Hematopoietic multipotent progenitor cell treated with erythropoietin and hydrocortisone succinate and interleukin-3 and kit ligand, for 17 days (in vitro differentiated cells): ENCODE measurements at regions not wholly inside any gene's neighbourhood (a gene's known extent, or its start where the extent isn't known, plus 50 kb on each side); places are given as distances from the start of the nearest gene placed in this dataset.

Source experiments
- DNase-seq: peaks from one replicate; pipeline ENCODE4 v3.0.0-alpha.2; 2015; ENCODE audit warnings: low spot score

DNA sequence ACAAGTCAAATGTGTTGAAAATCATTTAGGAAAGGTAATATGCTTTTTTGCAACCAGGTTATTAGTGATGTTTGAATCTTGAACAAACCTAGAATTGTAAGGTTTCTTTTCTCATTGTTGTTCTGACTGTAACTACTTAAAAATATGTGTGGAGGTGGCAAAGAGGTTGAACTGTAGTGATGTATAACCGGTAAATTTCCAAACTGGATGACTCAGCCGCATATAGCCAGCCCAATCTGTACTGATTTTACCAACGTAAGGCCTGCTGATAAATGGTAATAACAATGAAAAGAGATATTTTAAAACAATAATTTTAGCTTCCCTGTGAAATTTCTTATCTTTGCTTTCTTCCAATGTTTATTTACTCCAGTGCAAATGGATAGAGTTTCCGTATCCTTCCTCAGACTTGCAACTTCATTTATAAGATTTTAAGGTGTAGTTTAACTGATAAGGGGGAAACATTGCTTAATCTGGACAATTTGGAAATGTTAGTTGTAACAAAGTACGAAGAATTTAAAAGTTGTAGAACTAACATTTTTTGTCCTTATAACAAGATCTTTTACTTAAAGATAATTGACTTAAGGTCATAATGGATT is 1170.4 kb upstream of the ZEB2 start:
- DNase-seq, result no peak

DNA sequence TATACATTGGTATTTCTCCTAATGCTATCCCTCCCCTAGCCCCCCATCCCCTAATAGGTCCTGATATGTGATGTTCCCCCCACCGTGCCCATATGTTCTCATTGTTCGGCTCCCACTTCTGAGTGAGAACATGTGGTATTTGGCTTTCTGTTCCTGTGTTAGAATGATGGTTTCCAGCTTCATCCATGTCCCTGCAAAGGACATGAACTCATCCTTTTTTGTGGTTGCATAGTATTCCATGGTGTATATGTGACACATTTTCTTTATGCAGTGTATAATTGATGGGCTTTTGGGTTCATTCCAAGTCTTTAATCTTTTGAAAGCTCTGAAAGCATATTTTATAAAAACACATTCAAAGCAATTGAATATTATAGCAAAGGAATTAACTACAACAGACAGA is 1169.4 kb upstream of the ZEB2 start:
- DNase-seq, result no peak

DNA sequence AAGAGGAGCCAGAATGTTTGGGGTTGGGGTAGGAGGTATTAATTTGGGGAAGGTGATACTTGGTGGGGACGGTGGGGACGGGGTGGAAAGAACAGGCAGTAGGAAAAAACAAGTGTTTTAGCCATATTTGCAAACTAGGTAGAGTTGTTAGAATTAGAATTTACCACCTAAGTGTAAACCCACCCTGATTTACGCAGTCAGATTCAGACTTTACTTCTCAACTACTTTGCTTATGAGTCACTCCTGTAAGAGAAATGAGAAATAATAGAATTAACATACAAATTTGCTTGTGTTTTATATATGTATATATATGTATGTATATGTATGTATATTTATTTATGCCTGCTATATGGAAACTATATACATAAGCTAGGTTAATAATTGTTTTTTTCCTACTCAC is 1168.2 kb upstream of the ZEB2 start:
- no peak for DNase-seq

DNA sequence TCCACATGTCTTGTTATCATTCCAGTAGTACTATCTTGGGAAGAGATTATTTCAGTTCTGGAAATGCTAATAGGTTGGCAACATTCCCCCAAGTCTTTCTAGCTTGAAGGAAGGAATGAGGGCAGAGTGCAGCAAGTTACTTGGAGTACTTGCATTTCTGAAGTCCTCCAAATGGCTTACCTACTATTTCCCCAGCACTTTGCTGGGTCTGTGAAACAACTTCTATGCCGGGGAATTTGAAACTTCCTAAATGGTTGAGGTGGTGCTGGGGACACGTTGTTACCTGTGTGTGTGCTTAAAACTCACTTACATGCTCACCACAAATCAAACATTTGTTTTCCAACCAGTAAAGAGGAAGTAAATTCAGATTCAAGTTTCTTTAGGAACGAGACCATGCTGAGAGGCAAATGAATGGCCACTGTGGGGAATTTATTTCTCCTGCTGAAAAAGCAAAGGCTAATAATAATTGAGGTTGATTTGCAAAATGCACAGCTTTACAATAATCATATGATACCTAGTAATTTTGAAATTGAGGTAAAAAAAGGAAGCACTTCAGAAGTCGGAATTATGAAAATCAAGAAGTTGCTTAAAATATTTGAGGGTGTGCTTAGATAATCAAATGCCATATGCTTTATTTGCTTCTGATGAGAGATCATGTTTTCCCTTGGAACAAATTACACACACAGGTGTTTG is 1167.7 kb upstream of the ZEB2 start:
- DNase-seq, result no peak

DNA sequence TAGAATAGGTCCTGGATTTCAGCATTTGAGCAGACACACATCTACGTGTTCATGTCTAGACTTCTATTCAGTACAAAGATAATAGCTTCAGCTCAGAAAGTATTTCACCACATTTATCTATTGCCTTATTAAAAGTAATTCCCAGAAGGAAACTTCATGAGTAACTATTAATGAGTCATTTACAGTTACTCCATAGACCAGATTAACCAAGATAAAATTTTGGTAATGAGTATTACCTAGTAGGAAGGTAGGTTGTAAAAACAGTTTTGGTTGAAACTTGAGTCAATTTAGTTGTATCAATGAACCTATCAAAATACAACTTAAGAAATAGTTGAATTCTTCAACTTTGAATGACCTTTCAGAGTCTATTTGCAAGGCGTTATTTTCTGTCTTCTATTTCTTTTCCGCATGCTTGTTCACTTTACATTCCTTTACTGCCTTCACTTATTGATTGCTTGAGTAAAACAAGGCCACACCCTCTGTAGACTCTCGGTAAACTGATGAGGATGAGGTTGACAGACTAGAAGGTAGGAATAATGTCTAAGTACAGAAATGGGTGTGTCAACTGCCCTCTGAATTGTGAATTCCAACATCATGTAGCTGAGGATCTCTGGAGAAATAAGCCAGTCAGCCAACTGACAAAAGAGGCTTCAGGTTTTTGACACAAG is 1165.6 kb upstream of the ZEB2 start:
- DNase-seq, result no peak

DNA sequence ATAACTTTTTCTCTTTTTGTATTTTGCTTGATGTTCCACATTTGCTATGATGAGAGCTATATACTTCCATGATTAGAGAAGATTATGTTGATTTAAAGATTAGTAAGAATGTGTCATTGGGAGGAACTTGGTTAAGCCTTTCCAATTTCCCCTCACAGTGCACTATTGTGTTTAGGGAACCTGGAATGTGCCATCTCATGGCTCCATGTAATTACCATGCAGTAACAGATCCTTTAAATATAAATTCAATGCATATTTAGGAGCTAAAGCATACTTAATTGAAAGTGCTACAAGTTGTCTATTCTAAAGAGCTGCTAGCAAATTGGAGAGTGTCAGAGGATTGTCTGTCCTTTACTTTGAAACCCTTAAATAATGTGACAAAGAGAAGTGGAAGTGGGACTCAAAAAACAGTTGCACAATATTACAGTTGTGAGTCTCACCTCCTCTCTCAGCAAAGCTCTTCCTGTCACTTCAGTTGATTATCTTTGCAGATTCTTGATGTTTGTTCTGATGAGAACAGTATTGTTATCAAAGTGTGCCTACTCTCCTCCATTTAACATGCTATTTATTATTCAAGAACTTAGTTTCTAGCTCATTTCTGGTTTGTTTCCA is 1162.7 kb upstream of the ZEB2 start:
- DNase-seq, result no peak

DNA sequence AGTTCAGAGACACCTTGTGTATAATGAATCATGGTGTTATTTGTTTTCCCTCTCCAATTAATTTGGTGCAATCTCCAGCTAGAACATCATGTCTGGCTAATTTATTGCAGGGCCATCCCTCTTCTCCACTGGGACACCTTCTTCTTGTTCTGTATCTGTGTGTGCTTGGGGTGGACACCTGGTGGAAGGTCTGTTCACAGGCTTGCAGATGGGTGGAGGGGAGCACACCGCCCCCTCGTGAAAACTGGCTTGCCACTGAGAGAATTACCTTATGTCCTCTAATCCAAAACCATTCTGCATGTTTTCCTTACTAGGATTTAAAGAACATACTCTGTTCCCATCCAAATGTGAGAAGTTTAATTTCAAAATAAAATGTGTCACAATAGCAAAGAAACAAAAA is 1160.4 kb upstream of the ZEB2 start:
- no peak for DNase-seq

DNA sequence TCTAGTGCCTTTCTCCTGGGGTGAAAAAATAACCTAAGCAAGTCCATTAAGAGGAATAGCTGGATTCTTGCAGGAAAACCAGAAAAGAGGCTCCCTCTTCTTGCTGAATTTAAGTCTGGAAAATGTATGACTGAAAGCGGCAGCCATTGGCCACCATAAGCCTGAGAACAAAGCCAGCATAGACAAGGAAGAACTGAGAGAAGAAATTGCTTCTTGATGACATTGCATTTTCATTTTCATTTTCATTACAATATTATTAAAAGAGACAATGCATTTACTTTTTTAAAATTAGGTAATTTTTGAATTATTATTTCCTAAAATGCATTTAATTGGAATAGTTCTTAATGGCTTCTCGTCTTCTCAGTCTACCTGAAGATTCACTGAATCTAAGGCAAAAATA is 1157.5 kb upstream of the ZEB2 start:
- no peak for DNase-seq

DNA sequence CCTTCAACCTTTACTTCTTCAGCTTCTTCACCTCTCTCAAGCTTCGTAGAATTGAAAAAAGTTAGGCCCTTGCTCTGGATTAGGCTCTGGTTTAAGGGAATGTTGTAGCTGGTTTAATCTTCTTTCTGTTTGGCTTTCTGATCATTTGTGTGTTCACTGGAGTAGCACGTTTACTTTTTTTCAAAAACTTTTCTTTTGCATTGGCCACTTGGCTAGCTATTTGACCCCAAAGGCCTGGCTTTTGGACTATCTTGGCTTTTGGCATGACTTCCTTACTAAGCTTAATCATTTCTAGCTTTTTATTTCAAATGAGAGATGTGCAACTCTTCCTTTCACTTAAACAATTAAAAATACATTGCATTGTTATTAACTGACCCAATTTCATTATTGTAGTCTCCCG is 1154.8 kb upstream of the ZEB2 start:
- no peak for DNase-seq

DNA sequence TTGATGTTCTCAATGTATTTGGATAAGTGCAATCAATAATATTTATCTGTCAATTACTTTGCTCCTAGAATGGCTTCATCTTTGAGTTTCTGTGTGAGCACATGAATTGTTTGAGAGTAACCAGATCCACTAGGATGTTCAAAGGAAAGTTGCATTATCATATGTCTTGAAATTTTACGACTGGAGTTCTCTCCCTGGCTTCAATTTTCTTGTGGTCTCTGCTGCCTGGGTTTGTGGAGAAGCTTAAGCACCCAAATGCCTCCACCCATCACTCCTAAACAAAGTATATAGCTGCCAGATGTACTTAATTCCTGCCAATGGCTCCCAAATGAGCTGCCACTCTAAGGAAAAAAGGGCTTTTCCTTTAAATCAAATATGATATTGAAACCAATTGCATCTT is 1149.4 kb upstream of the ZEB2 start:
- no peak for DNase-seq

DNA sequence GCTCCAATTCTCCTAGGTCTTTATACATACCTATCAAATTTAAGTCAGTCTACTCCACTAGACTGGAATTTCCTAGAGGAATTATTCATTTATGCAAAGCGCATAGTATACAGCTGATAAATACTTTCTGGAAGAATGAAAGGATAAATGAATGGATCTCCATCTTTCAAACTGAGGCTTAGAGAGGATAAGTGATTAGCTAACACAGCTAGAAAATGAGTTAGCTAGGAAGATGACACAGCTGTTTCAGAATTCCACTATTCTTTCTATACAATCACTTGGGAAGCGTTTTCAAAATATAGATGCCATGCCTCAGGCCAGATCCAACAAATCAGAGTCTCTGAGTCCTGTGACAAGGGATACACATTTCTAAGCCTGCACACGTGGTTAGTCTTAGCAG is 1146.6 kb upstream of the ZEB2 start:
- no peak for DNase-seq

DNA sequence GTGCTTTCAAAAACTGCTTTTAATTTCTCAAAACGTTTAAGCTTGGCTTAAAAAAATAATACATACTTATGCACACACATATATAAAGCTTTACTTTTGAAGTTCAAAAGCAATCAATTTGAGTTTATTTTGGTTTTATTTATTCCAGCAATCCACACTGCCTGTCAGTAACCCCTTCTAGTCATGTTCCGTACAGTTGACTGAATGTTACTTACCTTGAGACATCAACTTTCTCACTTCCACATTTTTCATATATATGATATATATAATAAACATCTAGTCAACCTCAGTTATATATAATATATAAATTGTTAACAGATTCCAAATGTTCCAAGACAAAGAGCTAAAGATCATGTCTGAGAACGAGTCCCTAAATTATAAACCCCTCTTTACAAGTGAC is 1137.3 kb upstream of the ZEB2 start:
- DNase-seq, result no peak

DNA sequence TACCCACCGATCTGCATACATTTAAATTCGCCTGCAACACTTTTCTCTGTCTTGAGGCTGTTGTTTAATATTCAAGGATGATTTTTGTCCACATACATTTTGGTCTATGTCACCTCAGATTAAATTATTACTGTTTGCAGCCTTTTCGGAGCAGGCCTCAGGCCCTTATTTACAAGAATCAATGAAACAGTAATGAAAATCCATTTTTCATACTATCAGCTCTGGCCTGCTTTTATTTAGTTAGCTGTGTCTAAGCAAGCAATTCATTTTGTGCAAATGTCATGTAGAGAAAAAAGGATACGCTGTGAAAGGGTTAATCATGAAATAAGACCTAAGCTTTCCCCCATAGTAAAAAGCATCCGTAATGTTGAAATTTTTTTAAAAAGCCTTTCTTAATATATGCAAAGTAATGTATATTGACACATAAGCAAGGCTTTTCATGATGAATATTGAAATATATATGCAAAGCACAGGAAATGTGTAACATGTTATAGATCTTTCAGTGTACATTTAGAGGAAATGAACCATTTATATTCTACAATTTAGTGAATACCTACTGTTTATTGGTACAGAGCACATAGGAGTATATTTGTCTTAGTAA is 1135.3 kb upstream of the ZEB2 start:
- DNase-seq, result no peak

DNA sequence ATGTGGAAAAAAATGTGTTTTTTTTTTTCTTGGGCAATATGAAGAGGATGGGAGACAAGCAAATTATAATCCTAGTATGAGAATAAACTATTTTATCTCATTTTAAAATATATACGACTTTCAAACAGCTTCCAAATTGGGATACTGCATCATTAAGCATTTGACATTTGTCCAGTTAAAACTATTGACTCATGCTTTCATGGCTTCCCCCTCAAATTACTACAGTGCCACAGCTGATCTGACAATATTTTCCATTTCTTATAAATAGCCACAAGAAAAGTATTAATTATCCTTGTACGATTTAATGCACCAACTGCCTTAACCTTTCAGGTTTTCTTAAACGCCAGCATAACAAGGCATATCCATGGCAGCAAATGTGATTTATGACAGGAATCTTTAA is 1134.8 kb upstream of the ZEB2 start:
- DNase-seq, result no peak

DNA sequence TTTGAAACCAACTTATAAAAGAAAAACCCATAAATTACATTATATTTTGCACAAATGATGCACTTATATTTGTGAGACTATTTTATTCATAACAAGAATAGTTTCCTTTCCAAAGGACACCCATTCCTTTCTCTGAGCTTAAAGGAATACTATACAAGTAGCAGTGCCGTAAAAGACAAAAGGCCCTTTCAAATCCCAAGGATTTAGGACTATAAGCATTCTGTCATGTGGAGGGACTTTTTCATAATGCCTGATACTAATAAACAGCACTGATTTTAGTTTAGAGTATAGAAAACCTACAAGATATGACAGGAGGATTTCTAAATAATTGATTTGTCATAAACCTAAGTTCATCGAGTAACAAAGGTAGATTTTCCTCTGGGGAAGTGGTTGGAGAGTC is 1134.2 kb upstream of the ZEB2 start:
- DNase-seq, result no peak

DNA sequence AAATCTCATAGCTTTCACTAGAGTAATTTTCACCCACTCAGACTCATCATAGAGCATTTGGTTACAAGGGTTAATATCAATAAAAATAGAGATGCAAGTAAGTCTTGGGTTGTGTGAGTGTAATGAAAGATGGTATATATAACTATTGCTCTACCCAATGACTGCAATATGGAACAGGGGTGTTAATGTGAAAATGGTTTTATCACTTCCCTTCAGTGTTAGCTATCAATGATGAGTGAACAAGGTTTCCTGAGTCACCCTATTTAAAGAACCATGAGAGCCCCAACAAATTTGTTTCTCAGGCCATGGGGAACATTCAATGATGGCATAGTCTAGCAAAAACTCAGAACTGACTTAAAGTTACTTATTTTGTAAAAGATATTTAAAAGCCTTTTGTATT is 1133.6 kb upstream of the ZEB2 start:
- DNase-seq, result no peak

DNA sequence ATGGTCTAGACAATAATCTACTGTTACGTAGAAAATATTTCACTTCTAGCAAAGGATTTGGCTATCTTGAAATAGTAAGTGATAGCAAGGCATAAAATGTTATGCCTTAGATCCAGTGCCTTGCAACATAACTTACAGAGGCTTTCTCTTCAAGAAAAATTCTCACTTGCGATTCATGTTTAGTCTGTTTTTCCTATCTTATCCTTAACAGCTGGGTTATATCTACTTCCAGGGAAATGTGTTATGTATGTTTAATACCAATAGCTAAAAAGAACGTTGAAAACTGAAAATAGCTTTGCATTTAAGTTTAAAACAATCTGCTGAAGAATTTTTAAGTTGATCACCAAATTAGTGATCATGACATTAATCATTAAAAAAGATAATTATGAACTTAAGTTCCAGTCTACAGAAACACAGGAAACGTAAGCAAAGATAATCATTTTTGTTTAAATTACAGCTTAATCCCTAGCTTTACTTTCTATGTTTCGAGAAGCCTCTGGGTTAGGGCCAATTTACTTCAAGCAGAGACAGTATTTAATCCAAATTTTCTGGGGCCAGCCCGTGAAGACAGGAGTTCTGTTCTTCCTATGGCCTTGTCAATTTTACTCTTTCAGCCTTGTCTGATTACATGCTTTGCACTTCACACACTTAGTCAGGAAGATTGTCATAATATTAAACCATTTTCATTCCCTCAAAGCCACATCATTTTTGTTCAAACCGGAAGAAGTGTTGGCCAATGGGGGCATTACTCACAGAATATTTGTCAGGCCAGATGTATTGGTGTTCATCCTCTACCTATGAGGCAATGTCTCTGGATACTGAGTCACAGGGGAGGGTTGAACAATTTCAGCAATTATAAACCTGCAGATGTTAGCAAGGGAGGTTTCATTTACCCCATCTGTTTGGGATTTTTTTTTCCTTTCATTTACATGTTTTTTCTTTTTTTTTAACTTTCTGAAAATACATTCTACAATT is 1132.9 kb upstream of the ZEB2 start:
- no peak for DNase-seq

DNA sequence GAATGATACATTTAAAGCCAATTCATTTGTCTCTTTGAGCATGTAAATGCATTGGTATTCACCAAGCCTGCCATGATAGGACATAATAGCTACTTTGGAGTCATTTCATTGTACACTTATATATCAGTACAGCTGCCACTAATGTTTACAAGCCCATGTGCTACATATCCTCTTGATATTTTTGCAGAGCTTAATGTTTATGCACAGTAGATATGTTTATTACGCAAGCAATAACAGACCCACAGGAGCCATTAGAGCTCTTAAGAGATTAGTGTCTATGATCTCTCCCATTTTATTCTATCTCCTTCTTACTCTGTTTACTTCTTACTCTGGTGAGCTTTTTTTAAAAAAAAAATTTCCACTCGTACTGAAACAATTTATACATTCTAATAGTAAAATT is 1132.1 kb upstream of the ZEB2 start:
- DNase-seq, result no peak

DNA sequence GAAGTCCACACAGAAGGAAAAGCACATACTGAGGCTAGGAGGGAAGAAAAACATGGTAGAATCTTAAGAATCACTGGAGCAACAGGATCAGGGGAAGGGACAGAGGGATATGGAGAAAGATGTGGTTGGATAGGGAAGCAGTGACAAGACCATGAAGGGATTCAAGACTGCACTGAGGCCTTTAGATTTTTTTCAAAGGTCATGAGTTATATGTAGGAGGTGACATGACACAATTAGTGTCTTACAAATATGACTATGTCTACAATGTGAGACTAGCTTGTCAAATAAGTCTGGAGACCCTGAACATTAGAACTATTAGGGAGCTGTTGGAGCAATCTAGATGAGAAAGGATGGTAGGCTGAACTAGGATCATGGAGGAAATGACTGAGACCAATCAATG is 1130.3 kb upstream of the ZEB2 start:
- DNase-seq, result no peak

DNA sequence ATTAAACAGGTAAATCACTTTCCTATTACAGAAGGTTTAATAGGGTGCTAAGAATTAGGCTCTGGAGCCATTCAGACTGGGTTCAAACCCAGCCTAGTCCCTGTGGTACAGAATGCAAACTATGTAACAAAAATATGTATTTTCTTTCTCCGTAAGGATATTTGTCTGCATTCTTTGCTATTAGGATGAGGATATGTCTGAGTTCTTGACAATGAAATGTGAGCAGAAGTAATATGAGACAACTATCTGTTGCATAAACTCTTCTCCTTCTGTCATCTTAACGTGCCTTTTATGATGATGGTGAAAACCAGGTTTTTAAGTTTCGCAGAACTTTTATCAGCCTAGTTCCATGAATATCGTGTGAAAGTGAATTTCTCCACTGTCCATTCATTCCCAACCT is 1129.1 kb upstream of the ZEB2 start:
- no peak for DNase-seq

DNA sequence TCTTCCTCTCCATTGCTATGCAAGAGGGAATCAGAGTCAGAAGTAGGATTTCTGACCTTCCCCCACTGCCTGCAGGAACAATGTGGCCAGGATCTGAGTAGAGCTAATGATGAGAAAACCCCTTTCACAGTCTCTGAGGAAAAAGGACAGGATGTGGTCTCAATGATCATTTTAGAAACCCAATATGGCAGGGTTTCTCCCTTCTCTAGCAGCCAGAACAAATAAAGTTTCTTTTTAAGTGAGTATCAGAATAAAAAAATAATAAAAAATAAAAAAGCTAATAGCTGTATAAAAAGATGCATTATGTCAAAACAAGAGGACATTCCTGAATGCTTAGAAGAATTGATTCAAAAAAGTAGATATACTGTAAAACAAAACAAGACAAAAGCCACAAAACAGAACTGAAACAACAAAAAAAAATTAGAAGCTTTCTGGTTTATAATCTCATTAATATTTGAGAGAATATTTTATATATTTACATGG is 1124.9 kb upstream of the ZEB2 start:
- DNase-seq, result no peak

DNA sequence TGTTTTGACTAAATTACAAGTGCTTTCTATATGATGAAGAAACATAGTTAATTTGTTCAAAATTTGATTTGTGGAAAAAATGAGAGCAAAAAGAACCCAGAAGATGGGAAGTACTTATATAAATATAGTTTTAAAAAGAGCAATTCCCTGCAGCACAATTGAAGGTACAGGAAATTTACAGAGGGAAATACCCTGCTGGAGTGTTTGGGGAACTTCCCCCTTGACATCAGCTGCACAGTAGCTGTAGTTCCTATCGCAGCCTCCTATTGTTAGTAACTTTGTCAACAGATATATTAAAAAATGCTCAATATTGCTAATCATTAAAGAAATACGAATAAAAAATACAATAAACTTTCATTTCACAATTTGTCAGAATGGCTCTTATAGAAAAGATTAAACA is 1118.8 kb upstream of the ZEB2 start:
- no peak for DNase-seq
